Right lobe of liver (tissue), 4 donors: ENCODE measurements at regions not wholly inside any gene's neighbourhood (a gene's known extent, or its start where the extent isn't known, plus 50 kb on each side); places are given as distances from the start of the nearest gene placed in this dataset.

ENCODE experiments used
- CTCF ChIP-seq, 4 donors: fragments of 200-600 bp in 3 of 4; fragments of 450-650 bp in 1 of 4; IDR thresholded peaks; one replicate each; pipeline versions ENCODE4 v1.5.1 to v1.8.0; 2016 to 2022; ENCODE audit warnings: antibody characterized with exemption in 4 of 4, mild to moderate bottlenecking in 2 of 4
- POLR2A ChIP-seq: fragments of 450-650 bp; IDR thresholded peaks from one replicate; pipeline ENCODE4 v1.6.1; 2017; ENCODE audit warnings: antibody characterized with exemption, mild to moderate bottlenecking
- donor health status: DM: no; HTN: no; CAD: no.
- donor health status: DM: no; HTN: no; CAD: no.
- donor health status: DM: no; HTN: yes; CAD: no.

- TF ChIP-seq POLR2A (no peak), CTCF (IDR thresholded peaks at IDR 0.05) (no peak)
Measured at GRCh38 chr16:49103298-49103697, 178.3 kb downstream of the CBLN1 start.
